Gastroesophageal sphincter (tissue), 3 donors: ENCODE measurements at regions not wholly inside any gene's neighbourhood (a gene's known extent, or its start where the extent isn't known, plus 50 kb on each side); places are given as distances from the start of the nearest gene placed in this dataset.

Experiments
- CTCF ChIP-seq, 4 experiments: fragments of 200-600 bp in 2 of 4; fragments of 450-650 bp in 2 of 4; sonication (generic) in 1 of 4; IDR thresholded peaks; one replicate each; pipeline ENCODE4 v1.5.1; 2017 to 2019; ENCODE audit warnings: antibody characterized with exemption in 4 of 4, mild to moderate bottlenecking in 2 of 4, moderate library complexity in 2 of 4
- EP300 ChIP-seq: sonication (generic); formaldehyde crosslinking; IDR thresholded peaks from one replicate; pipeline ENCODE4 v1.6.1; 2017; ENCODE audit warnings: antibody characterized with exemption, mild to moderate bottlenecking
- POLR2A ChIP-seq, 2 donors: fragments of 450-650 bp; IDR thresholded peaks; one replicate each; pipeline ENCODE4 v1.6.1; 2017; ENCODE audit warnings: antibody characterized with exemption in 2 of 2, mild to moderate bottlenecking in 2 of 2, moderate library complexity in 1 of 2
- POLR2AphosphoS5 ChIP-seq: sonication (generic); formaldehyde crosslinking; IDR thresholded peaks from one replicate; pipeline ENCODE4 v1.6.1; 2017; ENCODE audit warnings: antibody characterized with exemption

- no peak for TF ChIP-seq POLR2A (IDR thresholded peaks at IDR 0.05)
- TF ChIP-seq CTCF (IDR thresholded peaks at IDR 0.05), result no peak
- TF ChIP-seq POLR2AphosphoS5, result no peak
- TF ChIP-seq EP300, result no peak
Observed at GRCh38 chr12:108021949-108022522, 107.1 kb upstream of the WSCD2 start.
